NCI-H2107 treated with DMSO at 0.1 percent for 48 hours (cell line): ENCODE measurements at regions not wholly inside any gene's neighbourhood (a gene's known extent, or its start where the extent isn't known, plus 50 kb on each side); places are given as distances from the start of the nearest gene placed in this dataset.

Experiments used
- DNase-seq: peaks from one replicate; lab custom pipeline; 2025; ENCODE audit not compliant: unreplicated experiment; lab: John Stamatoyannopoulos, UW

- no peak for DNase-seq
Observed at GRCh38 chr22:44442186-44442815, 55.7 kb downstream of the RTL6 start.

GRCh38 chr22:44441401-44442185, 56.4 kb downstream of the RTL6 start:
- no peak for DNase-seq

- no peak for DNase-seq
Observed at GRCh38 chr22:44440224-44441160, 57.5 kb downstream of the RTL6 start.

- DNase-seq: no peak
Observed at GRCh38 chr22:44439356-44440223, 58.4 kb downstream of the RTL6 start.

GRCh38 chr22:44438481-44439131, 59.4 kb downstream of the RTL6 start:
- DNase-seq: no peak

- DNase-seq: no peak
Observed at GRCh38 chr22:44438056-44438455, 60.0 kb downstream of the RTL6 start.

GRCh38 chr22:44437216-44438055, 60.6 kb downstream of the RTL6 start:
- no peak for DNase-seq

- no peak for DNase-seq
Observed at GRCh38 chr22:44436736-44437135, 61.3 kb downstream of the RTL6 start.

- no peak for DNase-seq
Observed at GRCh38 chr22:44431256-44431655, 66.8 kb downstream of the RTL6 start.

GRCh38 chr22:44430716-44431115, 67.3 kb downstream of the RTL6 start:
- no peak for DNase-seq

GRCh38 chr22:44429941-44430587, 68.0 kb downstream of the RTL6 start:
- no peak for DNase-seq

- no peak for DNase-seq
Observed at GRCh38 chr22:44428941-44429830, 68.8 kb downstream of the RTL6 start.

- DNase-seq: no peak
Observed at GRCh38 chr22:44427611-44428470, 70.2 kb downstream of the RTL6 start.

- DNase-seq: no peak
Observed at GRCh38 chr22:44426981-44427380, 71.1 kb downstream of the RTL6 start.

GRCh38 chr22:44425694-44426045, 72.4 kb downstream of the RTL6 start:
- DNase-seq: no peak

GRCh38 chr22:44424867-44425693, 73.0 kb downstream of the RTL6 start:
- DNase-seq: no peak
